ENCODE measurements at regions not wholly inside any gene's neighbourhood (a gene's known extent, or its start where the extent isn't known, plus 50 kb on each side); places are given as distances from the start of the nearest gene placed in this dataset.

DNA sequence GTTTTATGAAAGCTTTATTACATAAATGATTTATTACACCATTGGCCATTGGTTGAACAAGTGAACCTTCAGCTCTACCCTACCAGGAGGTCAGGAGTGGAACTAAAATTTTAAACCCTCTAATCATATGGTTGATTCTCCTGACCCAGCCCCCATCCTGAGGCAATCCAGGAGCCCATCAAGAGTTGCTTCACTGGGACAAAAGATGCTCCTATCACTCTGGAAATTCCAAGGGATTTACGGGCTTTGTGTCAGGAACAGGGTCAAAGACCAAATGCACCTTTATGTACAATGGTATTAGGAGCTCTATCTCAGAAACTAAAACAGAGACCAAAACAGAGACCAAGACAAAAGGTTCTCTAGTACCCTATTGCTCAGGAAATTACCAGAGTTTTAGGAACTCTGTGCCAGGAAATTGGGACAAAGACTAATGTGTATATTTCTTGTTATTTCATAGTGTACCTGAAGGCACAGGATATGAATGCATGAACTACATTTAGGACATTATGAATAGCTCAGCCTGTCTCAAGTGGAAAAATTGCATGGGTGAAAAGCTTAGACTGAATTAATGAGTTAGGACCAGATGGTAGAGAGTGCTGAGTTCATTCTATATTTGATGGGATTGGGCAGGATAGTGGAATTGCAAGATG is 171.7 kb upstream of the FLRT2 start:
- Mint-ChIP-seq H3K36me3 (ENCODE audit: insufficient read depth, unreplicated experiment) (no peaks in the 10 kb centered on the region), H3K4me1 (ENCODE audit: insufficient read depth, unreplicated experiment) (no peaks in the 10 kb centered on the region), H3K27ac (ENCODE audit: low read depth, unreplicated experiment) (no peak overlapping the region), H3K9me3 (ENCODE audit: unreplicated experiment) (peaks cover 6% of the 10 kb centered on the region), H3K27me3 (ENCODE audit: insufficient read depth, unreplicated experiment) (no peaks in the 10 kb centered on the region), H3K4me3 (ENCODE audit: unreplicated experiment) (no peak overlapping the region)
- DNase-seq (ENCODE audit: unreplicated experiment) = no peak
- POLR2A ChIA-PET = no interaction called here
- CTCF ChIA-PET = interaction anchor here (0.5 kb wide), 1 partner anchor 119 kb away, joined by 3 read pairs; no protein-coding TSS in a partner anchor
- no TSS peak for BruUV-seq (replicated peaks)
- TF ChIP-seq CTCF (IDR thresholded peaks at IDR 0.05; ENCODE audit: unreplicated experiment) = no peak
- intact Hi-C loops (cut with micrococcal nuclease) = no loop called here

DNA sequence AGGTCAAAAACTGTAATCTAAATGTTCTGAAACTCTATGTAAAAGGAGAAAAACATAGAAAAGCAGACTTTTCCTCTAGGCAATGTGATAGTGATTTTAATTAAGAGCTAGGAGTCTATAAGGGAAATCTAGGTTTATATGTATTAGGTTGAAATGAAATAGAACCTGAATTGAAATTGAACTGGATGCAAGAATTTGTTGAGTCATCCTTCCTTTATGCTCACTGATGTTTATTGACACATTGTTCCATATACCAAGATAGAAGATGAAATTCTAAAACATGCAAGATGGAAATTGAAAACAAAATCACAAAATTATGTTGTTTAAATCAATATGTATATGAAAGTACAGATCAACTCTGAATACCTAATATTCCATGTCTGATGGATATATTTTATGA is 170.4 kb upstream of the FLRT2 start:
- no peak for TF ChIP-seq CTCF (IDR thresholded peaks at IDR 0.05; ENCODE audit: unreplicated experiment)
- no TSS peak for BruUV-seq (replicated peaks)
- Mint-ChIP-seq H3K4me1 (ENCODE audit: insufficient read depth, unreplicated experiment) (no peaks in the 10 kb centered on the region), H3K27ac (ENCODE audit: low read depth, unreplicated experiment) (no peak overlapping the region), H3K27me3 (ENCODE audit: insufficient read depth, unreplicated experiment) (no peaks in the 10 kb centered on the region), H3K36me3 (ENCODE audit: insufficient read depth, unreplicated experiment) (no peaks in the 10 kb centered on the region), H3K4me3 (ENCODE audit: unreplicated experiment) (no peak overlapping the region), H3K9me3 (ENCODE audit: unreplicated experiment) (no peaks in the 10 kb centered on the region)
- DNase-seq (ENCODE audit: unreplicated experiment) = no peak
- POLR2A ChIA-PET = no interaction called here
- CTCF ChIA-PET = interaction anchor here (0.8 kb wide), 1 partner anchor 743 kb away, joined by 3 read pairs; no protein-coding TSS in a partner anchor
- intact Hi-C loops (cut with micrococcal nuclease) = no loop called here

- Mint-ChIP-seq H3K27me3 (ENCODE audit: insufficient read depth, unreplicated experiment) (no peaks in the 10 kb centered on the region), H3K9me3 (ENCODE audit: unreplicated experiment) (no peaks in the 10 kb centered on the region), H3K4me3 (ENCODE audit: unreplicated experiment) (no peak overlapping the region), H3K27ac (ENCODE audit: low read depth, unreplicated experiment) (no peak overlapping the region), H3K36me3 (ENCODE audit: insufficient read depth, unreplicated experiment) (no peaks in the 10 kb centered on the region), H3K4me1 (ENCODE audit: insufficient read depth, unreplicated experiment) (no peaks in the 10 kb centered on the region)
- no peak for TF ChIP-seq CTCF (IDR thresholded peaks at IDR 0.05; ENCODE audit: unreplicated experiment)
- no peak for DNase-seq (ENCODE audit: unreplicated experiment)
- ChIA-PET POLR2A (no interaction called here), CTCF (no interaction called here)
- intact Hi-C loops (cut with micrococcal nuclease) = no loop called here
- no TSS peak for BruUV-seq (replicated peaks)
Observed at GRCh38 chr14:85363358-85363757, 166.6 kb upstream of the FLRT2 start.

DNA sequence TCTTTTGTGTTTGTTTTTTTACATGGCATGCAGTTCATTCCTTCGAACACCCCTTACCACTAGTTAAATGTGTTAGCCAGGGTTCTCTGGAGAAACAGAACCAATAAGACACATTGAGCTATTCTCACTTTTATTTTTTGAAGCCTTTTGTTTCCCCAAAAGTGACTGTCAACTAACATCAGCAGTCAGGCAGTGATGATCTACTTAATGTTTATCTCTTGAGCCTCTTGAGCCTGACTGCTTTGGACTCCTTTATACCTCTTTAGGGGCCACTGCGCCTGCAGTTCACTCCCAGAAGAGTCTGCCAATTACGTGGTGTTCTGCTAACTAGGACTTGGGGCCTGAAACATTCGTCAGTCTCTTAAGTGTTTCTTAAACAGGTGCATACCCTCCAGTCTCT is 163.7 kb upstream of the FLRT2 start:
- DNase-seq (ENCODE audit: unreplicated experiment) = no peak
- Mint-ChIP-seq H3K9me3 (ENCODE audit: unreplicated experiment) (peaks cover 9% of the 10 kb centered on the region), H3K4me1 (ENCODE audit: insufficient read depth, unreplicated experiment) (no peaks in the 10 kb centered on the region), H3K27me3 (ENCODE audit: insufficient read depth, unreplicated experiment) (no peaks in the 10 kb centered on the region), H3K27ac (ENCODE audit: low read depth, unreplicated experiment) (no peak overlapping the region), H3K4me3 (ENCODE audit: unreplicated experiment) (no peak overlapping the region), H3K36me3 (ENCODE audit: insufficient read depth, unreplicated experiment) (no peaks in the 10 kb centered on the region)
- BruUV-seq (replicated peaks) = no TSS peak
- intact Hi-C loops (cut with micrococcal nuclease) = no loop called here
- TF ChIP-seq CTCF (IDR thresholded peaks at IDR 0.05; ENCODE audit: unreplicated experiment) = no peak
- ChIA-PET POLR2A (no interaction called here), CTCF (interaction anchor here (0.6 kb wide), 3 partner anchors 22 to 1042 kb away, joined by 3 to 4 read pairs (median 4); no protein-coding TSS in a partner anchor)
